ENCODE measurements at regions not wholly inside any gene's neighbourhood (a gene's known extent, or its start where the extent isn't known, plus 50 kb on each side); places are given as distances from the start of the nearest gene placed in this dataset.

- no peak for FAIRE-seq
Observed at GRCh38 chr2:3059141-3059925, 318.3 kb downstream of the EIPR1 start.

DNA sequence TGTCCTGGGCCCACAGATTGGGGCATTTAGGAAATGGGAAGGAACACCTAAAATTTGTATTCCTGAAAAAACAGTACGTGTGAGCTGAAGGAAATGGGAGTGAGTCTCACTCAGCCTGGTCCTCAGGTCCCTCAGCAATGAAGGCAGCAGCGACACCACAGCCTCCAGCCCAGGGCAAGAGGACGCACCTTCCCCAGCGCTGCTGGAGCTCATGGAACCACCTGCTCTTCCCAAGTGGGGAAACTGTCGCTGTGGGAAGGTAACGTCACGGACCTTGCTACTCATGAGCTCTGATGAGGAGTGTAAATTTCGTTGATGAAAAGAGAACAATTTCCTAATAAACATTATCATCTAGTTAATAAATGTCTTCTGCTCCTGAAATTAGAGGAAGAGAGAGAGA is 323.6 kb downstream of the EIPR1 start:
- FAIRE-seq, result no peak

GRCh38 chr2:3051266-3051665 is 326.4 kb downstream of the EIPR1 start:
- no peak for FAIRE-seq

DNA sequence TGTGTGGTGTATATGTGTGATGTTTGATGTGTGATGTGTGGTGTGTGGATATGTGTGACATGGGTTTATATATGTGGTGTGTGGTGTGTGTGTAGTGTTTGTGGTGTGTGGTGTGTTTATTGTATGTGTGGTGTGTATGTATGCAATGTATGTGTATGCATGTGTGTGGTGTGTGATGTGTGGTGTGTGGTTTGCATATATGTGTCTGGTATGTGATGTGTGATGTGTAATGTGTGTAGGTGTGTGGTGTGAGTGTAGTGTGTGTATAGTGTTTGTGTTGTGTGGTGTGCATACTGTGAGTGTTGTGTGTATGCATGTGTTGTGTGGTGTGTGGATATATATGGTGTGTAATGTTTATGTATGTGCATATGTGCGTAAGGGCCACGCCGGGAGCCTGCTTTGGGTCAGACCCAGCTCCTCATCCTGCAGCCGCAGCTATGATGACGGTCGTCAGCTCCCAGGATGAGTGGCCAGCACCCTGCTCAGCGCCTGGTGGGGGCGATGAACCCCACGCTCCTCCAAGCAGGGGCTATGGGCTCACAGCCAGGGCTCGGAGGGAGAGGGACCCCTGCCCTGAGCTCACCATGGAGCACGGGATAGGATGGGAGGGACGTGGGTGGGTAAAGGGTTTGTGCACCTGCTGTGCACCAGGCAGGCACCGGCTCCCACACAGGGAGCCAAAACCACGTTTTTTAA is 331.3 kb downstream of the EIPR1 start:
- no peak for FAIRE-seq

- FAIRE-seq, result no peak
Observed at GRCh38 chr2:3045318-3045921, 332.2 kb downstream of the EIPR1 start.

DNA sequence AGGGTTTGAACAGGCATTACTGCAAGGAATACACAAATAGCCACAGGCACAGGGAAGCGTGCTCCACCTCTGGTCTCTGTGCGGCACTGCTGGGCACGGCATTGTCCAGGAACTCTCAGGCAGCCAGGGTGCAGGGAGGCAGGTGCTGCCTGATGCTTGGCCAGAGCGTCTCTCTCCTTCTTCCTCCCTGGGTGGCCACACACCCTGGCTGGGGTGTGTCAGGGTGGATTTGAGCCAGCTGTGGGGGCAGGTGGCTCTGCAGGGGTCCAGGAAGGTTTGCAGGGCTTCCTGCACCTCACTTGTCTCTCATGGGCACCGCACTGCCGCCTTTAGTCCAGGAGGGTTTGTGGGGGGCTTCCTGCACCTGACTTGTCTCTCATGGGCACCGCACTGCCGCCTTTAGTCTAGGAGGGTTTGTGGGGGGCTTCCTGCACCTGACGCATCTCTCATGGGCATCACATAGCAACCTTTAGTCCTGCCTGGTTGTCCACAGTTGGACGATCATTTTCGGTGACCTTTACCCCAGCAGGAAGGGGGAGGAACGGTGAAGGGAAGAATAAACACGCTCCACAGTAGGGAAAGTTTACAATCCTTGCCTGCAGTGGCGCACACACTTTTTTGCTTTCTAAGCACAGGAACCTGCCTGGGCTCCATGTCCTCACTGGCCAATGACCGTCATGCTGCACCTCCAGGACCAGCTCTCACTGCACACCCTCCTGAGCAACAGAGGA is 332.9 kb downstream of the EIPR1 start:
- no peak for FAIRE-seq

DNA sequence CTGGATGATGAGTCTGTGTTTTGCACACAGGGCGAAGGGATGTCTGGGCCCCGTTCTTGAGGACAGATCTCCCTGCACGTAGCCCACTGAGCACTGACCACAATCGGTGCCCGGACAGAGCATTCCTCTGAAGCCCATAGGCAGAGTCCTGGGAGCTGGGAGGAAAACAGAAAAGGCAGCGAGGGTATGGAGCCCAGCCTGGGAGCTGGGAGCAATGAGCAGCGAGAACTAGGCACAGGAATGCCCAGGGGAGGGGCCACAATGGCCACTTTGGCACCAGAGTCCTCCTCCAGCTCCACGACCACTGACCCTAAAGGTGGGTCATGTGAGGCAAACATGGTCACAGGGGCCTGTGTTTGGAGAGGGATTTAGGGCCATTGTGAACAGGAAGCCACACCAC is 333.9 kb downstream of the EIPR1 start:
- no peak for FAIRE-seq

- no peak for FAIRE-seq
Observed at GRCh38 chr2:3042601-3043585, 334.7 kb downstream of the EIPR1 start.

- no peak for FAIRE-seq
Observed at GRCh38 chr2:3041841-3042600, 335.6 kb downstream of the EIPR1 start.

DNA sequence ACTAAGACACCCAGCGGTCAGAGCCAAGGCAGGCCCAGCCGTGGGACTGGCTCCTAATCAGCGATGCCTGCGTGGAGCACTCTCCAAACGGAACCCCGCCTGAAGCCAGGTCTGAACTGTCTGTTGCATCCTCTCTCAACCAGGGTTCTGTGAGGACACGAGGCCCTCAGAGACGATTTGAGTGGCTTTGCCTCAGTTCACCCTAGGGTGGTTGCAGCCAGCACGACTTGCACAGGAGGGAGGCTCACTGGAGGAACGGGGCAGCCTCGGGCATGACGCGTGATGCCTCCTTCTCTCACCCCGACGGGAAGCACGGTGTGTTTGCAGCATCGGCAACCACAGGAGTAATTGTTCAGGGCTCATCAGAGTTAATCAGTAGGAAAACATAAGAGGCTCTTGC is 336.4 kb downstream of the EIPR1 start:
- no peak for FAIRE-seq

- no peak for FAIRE-seq
Observed at GRCh38 chr2:3040496-3041140, 337.0 kb downstream of the EIPR1 start.

GRCh38 chr2:3040066-3040428 is 337.6 kb downstream of the EIPR1 start:
- no peak for FAIRE-seq

DNA sequence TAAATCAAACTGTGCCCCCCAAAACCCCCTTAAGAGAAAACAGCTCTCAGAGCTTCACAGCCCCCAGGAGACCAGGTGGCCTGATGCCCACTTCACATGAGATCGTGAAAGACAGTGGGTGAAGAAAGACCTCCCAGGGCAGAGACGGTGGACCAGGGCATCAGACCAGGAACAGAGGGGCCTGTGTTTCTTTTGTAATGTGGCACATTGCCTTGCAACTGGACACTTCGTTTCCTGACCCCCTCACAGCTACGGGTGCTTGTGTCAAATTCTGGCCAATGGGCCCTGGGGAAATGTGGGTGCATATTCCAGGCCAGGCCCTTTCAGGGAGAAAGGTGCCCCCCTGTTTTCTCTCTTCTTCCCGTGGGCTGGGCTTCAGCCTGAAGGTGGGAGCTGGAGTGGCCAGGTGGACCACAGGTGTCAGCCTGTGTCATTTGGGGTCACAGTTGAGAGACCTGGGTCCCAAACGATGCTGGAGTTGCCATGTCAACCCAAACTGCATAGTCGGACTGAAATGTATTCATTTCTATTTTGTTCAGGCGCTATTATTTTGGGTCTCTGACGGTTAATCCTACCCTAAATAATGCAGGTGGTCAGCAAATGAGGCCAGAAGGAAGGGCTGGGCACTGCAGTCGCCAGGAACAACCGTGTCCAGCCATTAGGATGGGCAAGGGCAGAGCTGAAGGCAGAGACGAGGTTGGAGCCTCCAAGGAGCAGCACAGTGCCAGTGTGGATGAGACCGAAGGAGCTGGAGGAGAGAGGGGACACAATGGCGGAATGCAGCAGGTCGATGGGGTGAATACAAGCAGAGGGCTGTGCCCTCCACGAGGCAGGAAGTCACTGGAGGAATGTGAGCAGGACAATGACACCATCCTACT is 338.2 kb downstream of the EIPR1 start:
- no peak for FAIRE-seq

DNA sequence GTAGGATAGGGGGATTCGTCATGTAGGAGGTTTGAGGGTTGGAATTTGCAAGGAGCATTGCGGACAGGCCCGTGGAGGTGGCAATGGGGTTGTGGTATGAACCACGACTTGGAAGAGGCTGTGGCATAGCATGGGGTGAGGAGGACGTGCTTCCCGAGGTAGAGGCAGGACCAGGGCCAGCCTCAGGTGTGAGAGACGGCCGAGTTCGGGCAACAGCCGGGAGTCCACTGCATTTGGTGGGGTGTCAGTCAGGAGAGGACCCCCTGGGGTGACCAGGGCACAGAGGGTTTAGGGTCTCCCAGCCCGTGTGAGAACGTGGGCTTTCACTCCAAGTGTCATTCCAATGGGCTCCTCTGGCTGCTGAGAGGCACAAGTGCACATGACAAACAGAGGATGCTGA is 339.0 kb downstream of the EIPR1 start:
- FAIRE-seq, result no peak

- FAIRE-seq, result no peak
Observed at GRCh38 chr2:3037196-3038194, 340.1 kb downstream of the EIPR1 start.

GRCh38 chr2:3036432-3037125 is 341.0 kb downstream of the EIPR1 start:
- no peak for FAIRE-seq

GRCh38 chr2:3035385-3036050 is 342.1 kb downstream of the EIPR1 start:
- no peak for FAIRE-seq
